ENCODE measurements at regions not wholly inside any gene's neighbourhood (a gene's known extent, or its start where the extent isn't known, plus 50 kb on each side); places are given as distances from the start of the nearest gene placed in this dataset.

DNA sequence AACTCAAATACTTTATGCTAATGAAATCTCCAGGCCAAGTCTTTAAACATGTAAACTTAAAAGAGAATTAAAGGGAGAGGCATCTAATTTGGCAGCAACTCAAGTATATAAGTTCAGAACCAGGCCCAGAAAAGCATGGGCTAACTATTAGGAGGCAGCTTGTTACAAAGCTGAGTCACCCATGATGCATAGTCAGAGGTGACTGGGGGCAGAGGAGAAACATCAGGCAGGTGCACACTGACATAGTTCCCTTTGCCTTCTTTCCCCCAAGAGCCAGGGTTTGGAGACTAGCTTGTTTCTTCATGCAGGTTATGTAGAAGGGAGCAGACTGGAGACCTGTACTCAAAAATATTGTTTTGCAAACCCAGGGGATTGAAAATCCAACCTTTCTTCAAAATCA is 619.0 kb downstream of the SOX6 start:
- DNase-seq (ENCODE audit: low read depth), result no peak

DNA sequence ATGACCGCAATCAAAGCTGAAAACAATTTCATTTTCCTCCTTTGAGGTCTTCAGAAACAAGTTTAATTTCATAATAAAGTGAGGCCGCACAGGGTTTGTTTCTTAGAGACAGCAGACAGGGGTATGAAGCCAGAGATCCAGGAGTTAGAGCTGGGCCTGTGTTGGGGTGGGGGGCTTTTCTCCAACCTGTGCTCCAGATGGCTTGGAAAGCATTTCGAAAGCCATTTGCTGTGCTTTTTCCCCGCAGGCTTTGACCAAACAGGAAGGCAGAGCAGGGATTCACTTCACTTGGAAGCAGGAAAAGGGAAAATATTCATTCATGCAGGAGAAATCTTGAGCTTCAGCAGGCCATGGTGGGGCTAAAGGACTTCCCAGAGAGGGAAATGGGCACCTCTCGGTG is 617.4 kb downstream of the SOX6 start:
- DNase-seq (ENCODE audit: low read depth), result no peak

DNA sequence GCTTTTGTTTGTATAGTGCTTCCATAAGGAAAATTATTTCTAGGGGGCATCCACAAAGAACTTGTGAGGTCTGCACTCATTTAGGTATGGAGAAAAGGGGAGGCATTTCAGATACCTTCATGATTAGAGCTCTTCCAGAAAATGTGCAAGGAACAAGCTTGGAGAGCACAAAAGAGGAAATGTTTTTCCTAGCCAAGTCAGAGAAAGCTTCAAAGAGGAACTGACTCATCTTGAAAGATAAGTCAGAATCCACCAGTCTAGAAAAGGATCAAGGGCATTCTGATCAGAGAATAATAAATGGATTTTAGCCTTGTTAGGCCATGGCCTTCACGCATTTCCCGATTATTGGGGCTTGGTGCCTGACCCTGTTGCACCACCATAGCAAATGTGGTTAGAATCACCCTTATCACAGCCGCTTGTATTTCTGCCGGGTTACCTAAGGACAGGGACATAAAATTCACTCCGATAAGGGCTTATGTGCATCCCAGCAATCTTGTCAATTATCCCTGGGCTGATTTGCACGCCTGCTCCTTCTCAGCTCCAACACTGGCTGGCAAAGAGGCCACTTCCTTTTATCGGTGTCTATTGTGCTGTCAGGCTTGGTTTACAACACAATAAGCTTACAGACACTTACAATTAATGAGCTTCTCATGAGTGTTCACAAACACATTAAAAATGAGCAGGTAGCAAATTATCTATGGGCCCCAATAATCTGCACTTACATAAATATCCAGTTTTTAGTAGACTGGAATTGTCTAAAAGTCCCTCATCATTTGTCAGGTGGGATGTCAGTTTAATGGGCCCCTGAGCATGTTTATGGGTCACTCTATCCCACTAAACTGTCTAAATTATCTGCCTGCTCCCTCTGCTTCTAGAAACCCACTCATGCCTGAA is 613.5 kb downstream of the SOX6 start:
- no peak for DNase-seq (ENCODE audit: low read depth)

DNA sequence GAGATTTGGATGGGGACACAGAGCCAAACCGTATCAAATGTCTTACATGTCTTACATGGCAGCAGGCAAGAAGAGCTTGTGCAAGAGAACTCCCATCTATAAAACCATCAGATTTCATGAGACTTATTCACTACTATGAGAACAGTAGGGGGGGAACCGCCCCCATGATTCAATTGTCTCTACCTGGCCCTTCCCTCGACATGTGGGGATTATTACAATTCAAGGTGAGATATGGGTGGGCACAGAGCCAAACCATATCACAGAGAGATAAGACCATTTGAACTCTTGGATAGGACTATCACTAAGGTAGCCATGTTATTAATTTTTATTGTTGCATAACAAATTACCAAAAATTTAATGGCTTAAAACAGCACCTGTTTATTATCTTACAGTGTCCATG is 611.7 kb downstream of the SOX6 start:
- DNase-seq (ENCODE audit: low read depth), result no peak

DNA sequence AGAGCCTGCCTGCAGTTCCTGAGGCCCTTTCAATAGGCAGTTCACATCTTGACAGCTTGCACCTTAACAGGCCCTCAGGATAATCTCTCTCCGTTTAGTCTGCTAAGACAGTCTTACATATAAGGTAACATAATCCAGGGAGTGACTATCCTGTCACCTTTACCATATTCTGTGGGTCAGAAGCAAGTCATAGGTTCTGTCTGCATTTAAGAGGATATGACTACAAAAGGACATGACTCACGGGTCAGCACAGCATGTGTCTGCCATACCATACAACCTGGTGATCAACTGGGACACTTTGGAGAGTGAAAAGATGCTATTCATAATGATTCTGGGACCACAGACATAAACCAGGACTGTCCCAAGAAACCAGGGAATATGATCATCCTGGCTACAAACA is 611.1 kb downstream of the SOX6 start:
- no peak for DNase-seq (ENCODE audit: low read depth)

DNA sequence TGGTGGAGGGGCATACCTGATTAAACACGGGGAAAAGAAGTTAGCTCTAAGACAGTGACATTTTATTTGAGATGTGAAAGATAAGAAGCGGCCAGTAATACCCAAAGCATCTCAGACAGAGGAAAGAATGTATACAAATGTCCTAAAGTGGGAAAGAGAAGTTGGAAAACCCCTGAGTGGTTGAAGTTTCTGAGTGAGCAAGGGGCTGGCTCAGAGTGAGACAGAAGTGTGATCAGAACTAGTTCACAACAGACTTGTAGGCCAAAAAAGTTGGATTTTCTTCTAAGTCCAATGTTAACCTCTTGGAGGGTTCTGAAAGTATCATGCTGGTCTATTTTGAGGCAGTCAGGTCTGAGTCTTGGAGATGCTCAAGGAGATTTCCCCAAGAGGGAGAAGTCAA is 608.7 kb downstream of the SOX6 start:
- DNase-seq (ENCODE audit: low read depth), result no peak

DNA sequence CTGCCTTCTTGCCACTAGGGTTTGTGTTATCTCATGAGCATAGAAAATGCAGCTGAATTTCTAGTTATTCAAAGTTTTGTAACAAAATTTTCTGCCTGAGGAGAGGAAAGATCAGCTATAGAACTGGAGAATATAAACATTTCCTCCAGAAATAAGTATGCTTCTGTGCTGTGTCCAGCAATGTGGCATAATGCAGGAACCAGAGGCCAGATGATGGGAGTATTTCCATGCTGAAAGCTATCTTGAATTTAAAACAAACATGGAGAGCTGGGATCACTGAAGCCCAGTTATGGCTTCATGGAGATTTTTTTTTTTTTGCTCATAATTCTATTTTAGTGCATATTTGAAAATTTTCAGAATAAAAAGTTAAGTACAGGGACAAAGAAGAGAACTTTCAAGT is 608.2 kb downstream of the SOX6 start:
- no peak for DNase-seq (ENCODE audit: low read depth)

DNA sequence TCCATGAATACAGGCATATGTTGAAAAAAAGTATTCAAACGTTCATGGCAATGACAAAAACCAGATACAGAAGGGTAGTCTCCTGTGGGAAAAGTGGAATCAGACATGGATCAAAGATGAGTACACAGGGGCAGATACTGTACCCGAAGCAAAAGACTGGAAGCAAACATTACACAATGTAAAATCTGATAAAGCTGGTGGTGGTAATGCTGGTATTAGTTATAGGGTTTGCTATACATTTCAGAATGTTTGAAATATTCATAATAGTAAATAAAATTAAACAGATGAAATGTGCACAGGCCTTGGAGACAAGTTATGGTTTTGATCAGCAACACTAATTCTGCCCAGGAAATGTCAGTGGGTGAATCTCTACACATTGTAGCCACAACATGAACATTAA is 607.6 kb downstream of the SOX6 start:
- no peak for DNase-seq (ENCODE audit: low read depth)

DNA sequence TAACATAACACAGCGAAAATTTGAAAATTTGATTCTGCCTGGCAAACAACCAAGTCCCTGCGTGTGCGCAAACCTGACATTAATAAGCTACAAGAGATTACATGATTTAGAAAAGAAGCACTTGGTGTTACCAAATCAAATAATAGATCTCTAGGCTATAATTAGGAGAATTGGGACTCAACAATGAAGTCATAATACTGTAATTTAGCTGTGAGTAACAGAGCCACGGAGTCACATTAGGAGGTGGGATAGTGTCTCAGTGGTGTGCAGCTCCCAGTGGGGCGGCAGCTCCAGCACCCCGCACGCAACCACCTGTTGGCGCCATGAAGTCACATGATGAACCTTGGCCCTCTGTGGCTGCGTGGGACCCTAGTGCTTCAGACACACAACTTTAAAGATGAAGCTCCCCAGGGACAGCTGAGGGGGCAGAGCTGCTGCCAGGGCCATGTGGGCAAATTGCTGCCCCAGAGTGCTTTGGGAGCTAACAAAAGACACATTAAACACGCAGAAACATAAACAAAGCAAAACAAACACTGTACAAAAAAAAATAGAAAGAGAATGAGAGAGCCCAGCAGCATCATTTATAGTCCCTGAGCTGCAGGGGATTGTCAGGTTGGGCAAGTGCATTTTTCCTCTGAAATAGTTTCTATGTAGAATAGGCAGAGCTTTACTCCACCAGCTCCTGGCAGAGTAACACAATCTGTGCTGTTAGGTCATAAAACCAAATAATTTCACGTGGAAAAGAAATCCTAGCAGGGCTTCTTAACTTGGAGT is 605.6 kb downstream of the SOX6 start:
- no peak for DNase-seq (ENCODE audit: low read depth)

DNA sequence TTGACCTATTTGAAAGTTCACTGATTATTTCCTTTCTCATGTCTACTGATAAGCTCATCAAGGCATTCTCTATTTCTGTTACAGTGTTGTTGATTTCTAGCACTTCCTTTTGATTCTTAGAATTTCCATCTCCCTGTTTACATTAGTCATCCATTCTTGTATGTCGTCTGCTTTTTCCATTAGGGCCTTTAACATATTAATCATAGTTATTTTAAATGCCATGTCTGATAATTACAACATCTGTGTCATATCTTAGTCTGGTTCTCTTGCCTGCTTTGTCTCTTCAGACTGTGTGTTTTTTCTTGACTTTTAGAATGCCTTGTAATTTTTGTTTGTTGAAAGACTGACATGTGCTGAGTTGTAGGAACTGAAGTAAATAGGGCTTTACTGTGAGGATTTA is 602.1 kb downstream of the SOX6 start:
- no peak for DNase-seq (ENCODE audit: low read depth)

DNA sequence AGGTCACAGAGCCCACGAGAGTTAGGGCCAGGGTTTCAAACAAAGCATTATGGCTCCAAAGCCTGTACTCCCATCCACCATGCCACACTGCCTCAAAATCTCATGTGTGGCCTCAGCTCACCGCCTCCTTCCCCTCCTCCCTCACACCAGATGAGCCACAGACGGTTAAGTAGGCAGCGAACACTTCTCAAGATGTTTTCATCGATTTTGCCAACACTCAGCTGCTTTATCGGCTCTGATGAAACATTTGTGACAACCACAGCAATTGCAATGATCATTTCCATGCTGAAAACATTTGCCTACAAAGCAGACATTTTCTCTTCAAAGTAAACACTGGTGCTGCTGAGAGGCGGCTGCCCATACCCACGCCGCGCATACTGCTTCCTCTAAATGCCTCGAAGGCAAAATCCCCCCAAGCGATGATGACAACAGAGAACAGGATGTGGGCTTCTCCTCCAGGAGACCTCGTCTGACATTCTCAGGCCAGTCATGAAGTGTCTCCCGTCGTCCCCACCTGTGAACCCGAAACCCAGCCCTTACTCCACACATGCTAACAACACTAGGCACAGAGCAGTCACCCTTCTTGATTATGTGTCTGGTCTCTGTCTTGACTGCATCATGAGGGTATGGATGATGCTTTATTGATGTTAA is 599.2 kb downstream of the SOX6 start:
- DNase-seq (ENCODE audit: low read depth), result no peak

DNA sequence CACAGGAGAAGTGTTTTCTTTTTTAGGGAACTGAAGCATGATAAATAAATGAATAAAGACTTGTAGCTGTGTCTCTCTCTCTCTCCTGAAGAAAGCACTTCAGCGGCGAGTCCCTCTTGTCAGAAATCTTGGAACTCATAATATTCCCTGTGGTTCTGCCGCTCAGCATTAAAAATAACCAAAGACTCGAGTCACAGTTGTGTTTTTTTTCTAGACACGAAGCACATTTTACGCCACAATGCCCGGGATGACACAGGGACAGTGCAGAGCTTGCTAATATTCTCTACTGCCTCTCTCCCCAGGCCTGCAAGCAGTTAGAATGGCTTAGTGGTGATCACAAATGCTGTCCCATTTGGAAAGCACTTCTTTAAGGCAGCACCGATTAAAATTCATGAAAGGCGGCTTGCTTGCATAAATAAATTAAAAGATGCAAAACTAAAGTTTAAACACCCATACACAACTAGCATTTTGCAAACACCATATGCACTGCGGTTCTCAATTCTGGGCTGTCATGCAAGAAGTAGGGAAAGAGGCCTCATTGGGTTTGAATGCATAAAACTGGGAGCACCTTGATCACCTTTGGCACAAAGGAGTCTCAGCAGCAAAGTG is 597.4 kb downstream of the SOX6 start:
- DNase-seq (ENCODE audit: low read depth), result no peak

DNA sequence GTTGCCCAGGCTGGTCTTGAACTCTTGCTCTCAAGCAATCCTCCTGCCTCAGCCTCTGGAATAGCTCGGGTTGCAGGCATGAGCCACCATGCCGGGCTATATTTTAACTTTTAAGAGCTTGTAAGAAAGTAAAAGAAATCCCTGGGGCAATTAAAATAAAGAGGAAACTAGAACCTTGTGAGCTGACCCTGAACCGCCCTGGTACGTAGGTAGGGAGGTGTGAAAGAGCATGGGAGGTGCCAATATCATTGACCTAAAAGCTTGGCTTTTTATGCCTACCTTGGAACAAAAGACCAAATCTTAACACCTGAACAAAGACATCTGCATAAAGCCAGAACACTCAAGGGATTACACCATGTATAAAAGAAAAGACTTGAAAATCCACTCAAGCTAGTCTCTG is 595.1 kb downstream of the SOX6 start:
- DNase-seq (ENCODE audit: low read depth), result no peak

DNA sequence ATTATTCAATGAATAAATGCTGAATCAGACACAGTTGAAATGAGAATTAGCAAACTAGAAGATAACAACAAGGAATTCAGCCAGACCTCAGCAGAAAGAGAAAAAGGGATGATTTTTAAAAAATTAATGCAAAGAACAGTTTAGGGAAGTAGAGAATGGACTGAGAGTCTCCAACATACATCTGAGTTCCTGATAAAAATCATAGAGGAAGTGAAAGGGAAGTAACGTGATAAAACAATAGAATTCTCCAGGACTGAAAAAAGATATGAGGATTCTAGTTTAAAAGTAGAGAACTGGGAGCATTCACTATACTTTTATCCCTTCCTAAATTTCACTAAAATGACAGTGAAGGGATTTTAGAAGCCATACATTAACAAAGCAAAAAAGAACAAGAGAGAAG is 592.0 kb downstream of the SOX6 start:
- DNase-seq (ENCODE audit: low read depth), result no peak

DNA sequence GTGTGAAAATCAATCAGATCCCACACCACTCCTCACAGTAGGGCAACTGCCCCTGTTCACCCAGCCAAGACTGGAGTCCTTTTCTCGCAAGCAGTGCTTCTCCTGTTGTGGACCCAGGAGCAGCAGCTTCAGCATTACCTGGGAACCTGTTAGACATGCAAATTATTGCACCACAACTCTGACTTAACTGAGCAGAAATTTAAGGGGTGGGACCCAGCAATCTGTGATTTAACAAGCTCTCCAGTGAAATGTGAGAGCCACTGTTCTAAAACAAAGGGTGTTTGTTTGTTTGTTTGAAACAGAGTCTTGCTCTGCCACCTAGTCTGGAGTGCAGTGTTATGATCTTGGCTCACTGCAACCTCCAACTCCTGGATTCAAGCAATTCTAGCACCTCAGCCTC is 591.4 kb downstream of the SOX6 start:
- DNase-seq (ENCODE audit: low read depth), result no peak

DNA sequence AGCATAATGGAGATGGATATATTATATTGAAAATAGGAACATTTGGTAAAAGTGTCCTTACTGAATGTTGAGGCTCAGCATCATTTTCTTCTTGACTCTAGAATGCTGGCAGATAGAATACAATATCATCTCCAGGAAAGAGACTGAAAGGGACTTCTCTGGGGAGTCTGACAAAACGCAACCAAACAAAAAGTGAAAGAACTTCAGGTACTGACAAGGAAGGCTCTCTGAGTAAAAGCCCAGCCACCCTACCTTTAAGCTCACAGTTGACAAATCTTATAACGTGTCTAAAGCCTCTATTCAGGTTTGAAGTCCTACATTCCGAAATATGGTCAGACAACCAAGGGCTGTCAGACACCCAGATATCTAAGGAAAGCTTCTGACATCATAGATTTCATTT is 590.8 kb downstream of the SOX6 start:
- DNase-seq (ENCODE audit: low read depth), result no peak

DNA sequence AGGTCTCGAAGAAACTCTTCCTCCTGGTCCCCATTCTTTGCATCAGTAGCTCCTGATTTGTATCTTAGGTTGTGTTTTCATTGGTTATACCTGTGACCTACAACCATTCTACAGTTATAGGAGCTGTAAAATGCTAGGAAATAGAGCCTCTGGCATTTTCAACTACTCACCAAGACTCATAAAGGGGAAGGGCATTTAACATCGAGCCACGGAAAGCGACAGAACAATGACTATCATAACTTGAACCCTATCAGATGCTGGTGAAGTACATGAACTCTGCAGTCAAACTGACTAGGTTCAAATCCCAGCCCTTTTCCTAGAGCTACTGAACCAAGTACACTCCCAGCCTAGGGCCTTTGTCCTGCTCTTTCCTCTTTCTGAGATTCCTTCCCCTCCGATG is 588.0 kb downstream of the SOX6 start:
- no peak for DNase-seq (ENCODE audit: low read depth)

DNA sequence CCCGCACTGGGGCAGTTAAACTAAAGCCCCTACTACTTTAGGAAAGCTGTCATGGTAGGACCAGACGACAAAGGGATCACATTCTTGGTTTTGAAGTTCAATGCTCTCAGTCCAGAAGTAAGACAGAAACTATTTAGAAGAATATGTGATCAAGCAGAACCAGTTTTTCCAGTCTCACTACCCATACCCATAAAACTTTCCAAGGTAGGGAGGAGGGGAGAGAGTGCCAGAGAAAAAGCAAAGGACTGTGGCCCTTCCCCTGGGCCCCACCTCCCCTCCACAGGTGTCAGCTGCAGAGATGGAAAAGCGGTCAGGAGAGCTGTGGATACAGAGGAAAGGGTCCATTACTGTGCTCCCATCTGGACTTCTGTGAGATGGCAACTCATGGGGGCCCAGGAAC is 587.1 kb downstream of the SOX6 start:
- DNase-seq (ENCODE audit: low read depth), result no peak

DNA sequence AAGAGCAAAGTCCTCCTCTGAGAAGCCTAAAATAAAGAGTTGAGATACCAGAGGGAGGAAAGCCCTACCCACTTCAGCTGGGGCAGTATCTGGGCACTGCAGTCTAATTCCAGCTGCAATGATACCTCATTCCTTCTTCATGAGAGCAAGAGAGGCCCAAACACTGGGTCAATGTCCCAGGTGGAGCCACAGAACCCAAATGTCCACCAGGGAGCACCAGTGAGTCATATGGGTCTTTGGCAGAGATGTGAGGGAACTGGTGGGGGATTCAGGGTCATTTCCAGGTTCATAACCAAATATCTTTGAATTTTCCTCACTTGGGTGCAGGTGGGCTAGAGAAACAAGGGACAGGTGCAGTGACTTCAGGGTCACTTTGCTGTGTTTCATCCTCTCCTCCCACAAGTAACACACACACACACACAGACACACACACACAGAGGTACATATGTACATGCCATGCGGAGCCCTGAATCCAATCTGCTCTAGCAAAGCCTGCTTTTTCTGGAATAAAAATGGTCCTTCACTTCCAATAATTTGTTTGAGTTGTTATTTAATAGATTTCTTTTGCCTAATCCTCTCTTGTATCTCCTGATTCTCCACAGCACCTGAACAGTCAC is 585.4 kb downstream of the SOX6 start:
- DNase-seq (ENCODE audit: low read depth), result no peak

DNA sequence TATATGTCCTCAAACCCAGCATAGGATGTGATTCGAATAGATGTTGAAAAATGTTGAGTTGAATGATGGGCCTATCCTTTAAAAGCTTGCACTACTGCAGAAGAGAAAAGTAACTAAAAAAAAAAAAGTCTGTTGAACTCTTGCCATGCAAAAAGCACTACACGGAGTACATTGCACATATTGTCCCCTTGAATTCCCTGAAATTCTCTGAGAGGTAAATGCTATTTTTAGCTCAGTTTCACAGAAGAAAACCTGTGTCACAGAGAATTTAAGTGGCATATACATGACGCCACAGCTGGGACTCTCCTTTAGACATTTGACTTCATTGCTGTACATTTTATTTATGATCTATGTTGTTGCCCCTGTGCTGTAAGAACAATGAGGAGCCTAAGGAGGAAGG is 583.8 kb downstream of the SOX6 start:
- DNase-seq (ENCODE audit: low read depth), result no peak

DNA sequence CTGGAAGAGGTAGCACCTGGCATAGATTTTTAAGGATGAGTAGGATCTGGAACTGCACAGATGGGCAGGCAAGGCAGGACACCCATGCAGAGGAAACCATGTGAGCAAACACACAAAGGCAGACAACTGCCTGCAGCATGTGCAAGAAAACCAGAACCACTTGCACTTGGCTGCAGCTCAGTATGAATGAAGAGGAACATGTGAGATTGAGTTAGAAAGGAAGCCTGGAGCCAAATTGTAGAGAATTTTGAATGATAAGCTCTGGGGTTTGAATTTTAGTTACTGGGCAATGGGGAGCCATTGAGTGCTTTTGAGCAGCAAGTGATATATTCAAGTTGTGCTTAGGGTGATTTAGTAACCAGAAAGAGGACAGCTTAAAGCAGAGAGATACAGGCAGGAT is 583.4 kb downstream of the SOX6 start:
- DNase-seq (ENCODE audit: low read depth), result no peak

All from stimulated activated CD8-positive, alpha-beta memory T cell treated with anti-CD3 and anti-CD28 coated beads, Interleukin-15, amount 100 ng/mL, for 1 hour (primary cell).